ENCODE measurements at regions not wholly inside any gene's neighbourhood (a gene's known extent, or its start where the extent isn't known, plus 50 kb on each side); places are given as distances from the start of the nearest gene placed in this dataset.

DNA sequence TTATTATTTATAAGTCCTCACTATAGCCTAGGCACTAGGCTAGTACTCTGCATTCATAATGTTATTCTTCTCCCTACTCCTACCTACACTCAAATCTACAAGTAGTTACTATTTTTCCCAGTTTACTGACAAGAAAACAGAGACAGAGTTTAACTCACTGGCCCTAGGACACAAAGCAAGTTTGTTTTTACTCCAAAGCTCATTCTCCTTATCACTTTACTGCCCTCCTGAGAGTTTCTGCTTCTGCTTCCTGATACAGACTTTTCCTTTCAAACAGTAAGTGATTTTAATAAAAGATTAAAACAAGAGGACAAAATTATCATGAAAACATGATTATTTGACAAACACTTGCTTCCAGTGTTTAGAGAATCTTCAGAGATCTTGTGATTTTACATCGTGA, 60.6 kb upstream of the CADPS start:
- H3K27me3 ChIP-seq (ENCODE audit: insufficient read depth, low read length) = no peaks in the 10 kb centered on the region
- Mint-ChIP-seq H3K9me3 (ENCODE audit: unreplicated experiment) (peaks cover 2% of the 10 kb centered on the region), H3K4me1 (ENCODE audit: low read depth, unreplicated experiment) (peaks cover 11% of the 10 kb centered on the region), H3K36me3 (ENCODE audit: low read depth, unreplicated experiment) (no peaks in the 10 kb centered on the region), H3K27me3 (ENCODE audit: low read depth, unreplicated experiment) (no peaks in the 10 kb centered on the region), H3K4me3 (ENCODE audit: unreplicated experiment) (no peak overlapping the region), H3K27ac (ENCODE audit: unreplicated experiment) (no peak overlapping the region)
- TF ChIP-seq, protein P1, sequence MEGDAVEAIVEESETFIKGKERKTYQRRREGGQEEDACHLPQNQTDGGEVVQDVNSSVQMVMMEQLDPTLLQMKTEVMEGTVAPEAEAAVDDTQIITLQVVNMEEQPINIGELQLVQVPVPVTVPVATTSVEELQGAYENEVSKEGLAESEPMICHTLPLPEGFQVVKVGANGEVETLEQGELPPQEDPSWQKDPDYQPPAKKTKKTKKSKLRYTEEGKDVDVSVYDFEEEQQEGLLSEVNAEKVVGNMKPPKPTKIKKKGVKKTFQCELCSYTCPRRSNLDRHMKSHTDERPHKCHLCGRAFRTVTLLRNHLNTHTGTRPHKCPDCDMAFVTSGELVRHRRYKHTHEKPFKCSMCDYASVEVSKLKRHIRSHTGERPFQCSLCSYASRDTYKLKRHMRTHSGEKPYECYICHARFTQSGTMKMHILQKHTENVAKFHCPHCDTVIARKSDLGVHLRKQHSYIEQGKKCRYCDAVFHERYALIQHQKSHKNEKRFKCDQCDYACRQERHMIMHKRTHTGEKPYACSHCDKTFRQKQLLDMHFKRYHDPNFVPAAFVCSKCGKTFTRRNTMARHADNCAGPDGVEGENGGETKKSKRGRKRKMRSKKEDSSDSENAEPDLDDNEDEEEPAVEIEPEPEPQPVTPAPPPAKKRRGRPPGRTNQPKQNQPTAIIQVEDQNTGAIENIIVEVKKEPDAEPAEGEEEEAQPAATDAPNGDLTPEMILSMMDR (IDR thresholded peaks at IDR 0.05; ENCODE audit: insufficient read depth, low read depth, low read length) = no peak
- TF ChIP-seq EZH2 (IDR thresholded peaks at IDR 0.05; ENCODE audit: insufficient read depth, low read length) = no peak
- FAIRE-seq (no peak), DNase-seq (ENCODE audit: low read depth) (no peak)
- H2AFZ ChIP-seq (ENCODE audit: low read depth, low read length) = no peak overlapping the region
- peaks cover 3% of the 10 kb centered on the region for H3K9me3 ChIP-seq (ENCODE audit: insufficient read depth, low read depth, low read length)
- no peak overlapping the region for H3K4me3 ChIP-seq (ENCODE audit: insufficient read depth, low read depth, low read length)
- no peaks in the 10 kb centered on the region for H3K36me3 ChIP-seq (ENCODE audit: insufficient read depth, low read length)
- no peaks in the 10 kb centered on the region for H3K79me2 ChIP-seq (ENCODE audit: insufficient read depth, low read length)
- peaks cover 6% of the 10 kb centered on the region for H3K4me1 ChIP-seq (ENCODE audit: insufficient read depth, low read length)
- no peak overlapping the region for H3K27ac ChIP-seq (ENCODE audit: low read depth, low read length)
- H3K4me2 ChIP-seq (ENCODE audit: low read length) = no peak overlapping the region
- no peaks in the 10 kb centered on the region for H4K20me1 ChIP-seq (ENCODE audit: insufficient read depth, low read length)
- H3K9ac ChIP-seq (ENCODE audit: low read length) = no peak overlapping the region

DNA sequence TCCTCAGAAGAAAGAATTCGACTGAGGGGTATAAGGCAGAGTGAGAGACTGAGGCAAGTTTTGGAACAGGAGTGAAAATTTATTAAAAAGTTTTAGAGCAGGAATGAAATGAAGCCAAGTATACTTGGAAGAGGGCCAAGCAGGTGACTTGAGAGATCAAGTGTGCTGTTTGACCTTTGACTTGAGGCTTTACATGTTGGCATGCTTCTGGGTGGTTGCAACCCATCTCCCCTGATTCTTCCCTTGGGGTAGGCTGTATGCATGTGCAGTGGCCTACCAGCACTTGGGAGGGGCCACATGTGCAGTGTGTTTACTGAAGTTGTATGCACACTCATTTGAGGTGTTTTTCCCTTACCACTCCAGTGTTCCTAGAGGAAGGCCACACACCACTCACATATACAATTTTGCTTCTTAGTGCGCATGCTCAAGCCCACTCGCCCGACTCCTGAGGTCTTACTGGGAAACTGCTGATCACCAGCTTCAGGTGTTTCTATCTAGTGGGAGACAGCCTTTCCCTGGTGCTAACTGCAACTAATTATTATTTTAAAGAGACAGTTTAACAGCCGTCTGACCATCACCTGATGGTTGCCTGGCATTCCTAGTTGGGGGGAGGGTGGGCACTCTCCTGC, 61.5 kb upstream of the CADPS start:
- Mint-ChIP-seq H3K9me3 (ENCODE audit: unreplicated experiment) (peaks cover 2% of the 10 kb centered on the region), H3K36me3 (ENCODE audit: low read depth, unreplicated experiment) (no peaks in the 10 kb centered on the region), H3K4me3 (ENCODE audit: unreplicated experiment) (no peak overlapping the region), H3K27me3 (ENCODE audit: low read depth, unreplicated experiment) (no peaks in the 10 kb centered on the region), H3K4me1 (ENCODE audit: low read depth, unreplicated experiment) (peaks cover 21% of the 10 kb centered on the region), H3K27ac (ENCODE audit: unreplicated experiment) (no peak overlapping the region)
- DNase-seq (ENCODE audit: low read depth) (no peak), FAIRE-seq (no peak)
- Histone ChIP-seq H3K4me3 (ENCODE audit: insufficient read depth, low read depth, low read length) (no peak overlapping the region), H3K4me2 (ENCODE audit: low read length) (no peak overlapping the region), H2AFZ (ENCODE audit: low read depth, low read length) (no peak overlapping the region), H3K4me1 (ENCODE audit: insufficient read depth, low read length) (peaks cover 12% of the 10 kb centered on the region), H3K36me3 (ENCODE audit: insufficient read depth, low read length) (no peaks in the 10 kb centered on the region), H3K27me3 (ENCODE audit: insufficient read depth, low read length) (no peaks in the 10 kb centered on the region), H3K9me3 (ENCODE audit: insufficient read depth, low read depth, low read length) (peaks cover 3% of the 10 kb centered on the region), H3K27ac (ENCODE audit: low read depth, low read length) (no peak overlapping the region), H3K79me2 (ENCODE audit: insufficient read depth, low read length) (no peaks in the 10 kb centered on the region), H3K9ac (ENCODE audit: low read length) (no peak overlapping the region), H4K20me1 (ENCODE audit: insufficient read depth, low read length) (no peaks in the 10 kb centered on the region)
- TF ChIP-seq EZH2 (IDR thresholded peaks at IDR 0.05; ENCODE audit: insufficient read depth, low read length) = no peak
- TF ChIP-seq, protein P1 (IDR thresholded peaks at IDR 0.05; ENCODE audit: insufficient read depth, low read depth, low read length) = no peak

- Histone ChIP-seq H4K20me1 (ENCODE audit: insufficient read depth, low read length) (no peaks in the 10 kb centered on the region), H3K79me2 (ENCODE audit: insufficient read depth, low read length) (no peaks in the 10 kb centered on the region), H3K9me3 (ENCODE audit: insufficient read depth, low read depth, low read length) (peaks cover 3% of the 10 kb centered on the region), H2AFZ (ENCODE audit: low read depth, low read length) (no peak overlapping the region), H3K4me1 (ENCODE audit: insufficient read depth, low read length) (peaks cover 12% of the 10 kb centered on the region), H3K4me3 (ENCODE audit: insufficient read depth, low read depth, low read length) (no peak overlapping the region), H3K9ac (ENCODE audit: low read length) (no peak overlapping the region), H3K4me2 (ENCODE audit: low read length) (no peak overlapping the region), H3K27me3 (ENCODE audit: insufficient read depth, low read length) (no peaks in the 10 kb centered on the region), H3K27ac (ENCODE audit: low read depth, low read length) (no peak overlapping the region), H3K36me3 (ENCODE audit: insufficient read depth, low read length) (no peaks in the 10 kb centered on the region)
- Mint-ChIP-seq H3K4me3 (ENCODE audit: unreplicated experiment) (no peak overlapping the region), H3K36me3 (ENCODE audit: low read depth, unreplicated experiment) (no peaks in the 10 kb centered on the region), H3K9me3 (ENCODE audit: unreplicated experiment) (peaks cover 2% of the 10 kb centered on the region), H3K27me3 (ENCODE audit: low read depth, unreplicated experiment) (no peaks in the 10 kb centered on the region), H3K27ac (ENCODE audit: unreplicated experiment) (no peak overlapping the region), H3K4me1 (ENCODE audit: low read depth, unreplicated experiment) (peaks cover 30% of the 10 kb centered on the region)
- TF ChIP-seq, protein P1 (IDR thresholded peaks at IDR 0.05; ENCODE audit: insufficient read depth, low read depth, low read length) = no peak
- no peak for DNase-seq (ENCODE audit: low read depth)
- no peak for FAIRE-seq
These were observed 63.4 kb upstream of the CADPS start for GRCh38 chr3:62938583-62938982.
